ENCODE measurements at regions not wholly inside any gene's neighbourhood (a gene's known extent, or its start where the extent isn't known, plus 50 kb on each side); places are given as distances from the start of the nearest gene placed in this dataset.

DNA sequence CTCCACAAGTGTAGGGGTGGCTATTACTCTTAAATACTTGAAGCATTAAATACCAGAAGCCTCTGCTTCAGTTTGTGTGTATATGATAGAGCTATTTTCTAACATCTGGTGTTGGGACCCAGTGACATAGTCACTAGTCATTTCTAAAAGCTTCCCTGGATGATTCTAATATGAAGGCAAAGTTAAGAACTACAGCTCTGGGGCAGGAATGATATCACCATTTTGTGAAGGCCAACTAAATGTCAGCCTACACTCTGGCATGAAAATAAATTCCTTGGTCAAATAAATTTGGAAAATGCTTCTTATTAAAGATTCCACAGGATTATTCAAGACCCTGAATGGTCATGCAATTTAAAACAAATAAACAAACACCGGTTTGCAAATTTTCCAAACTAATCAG is 197.7 kb downstream of the PLK2 start:
- Histone ChIP-seq H3K4me1 (ENCODE audit: control insufficient read depth, low read length) (no peaks in the 10 kb centered on the region), H3K9me2 (replicated peaks; ENCODE audit: control insufficient read depth, low read length) (no peaks in the 10 kb centered on the region), H3K9me3 (ENCODE audit: control insufficient read depth, insufficient read depth, low read length) (no peaks in the 10 kb centered on the region), H3K36me3 (ENCODE audit: control insufficient read depth, low read length) (no peaks in the 10 kb centered on the region), H3K4me3 (ENCODE audit: low read length) (no peak overlapping the region), H4K20me1 (ENCODE audit: control insufficient read depth, insufficient read depth, low read depth, low read length) (no peaks in the 10 kb centered on the region), H3K27me3 (ENCODE audit: control insufficient read depth, low read length) (no peaks in the 10 kb centered on the region), H3K79me2 (ENCODE audit: control insufficient read depth, low read length) (no peaks in the 10 kb centered on the region), H3K27ac (ENCODE audit: low read depth, low read length) (no peak overlapping the region), H3F3A (ENCODE audit: control insufficient read depth, insufficient read depth) (no peaks in the 10 kb centered on the region), H3K4me2 (ENCODE audit: low read length) (no peak overlapping the region)
- no peak for TF ChIP-seq EZH2phosphoT487 (IDR thresholded peaks at IDR 0.05; ENCODE audit: borderline replicate concordance, low read length)
- TF ChIP-seq, protein P1, sequence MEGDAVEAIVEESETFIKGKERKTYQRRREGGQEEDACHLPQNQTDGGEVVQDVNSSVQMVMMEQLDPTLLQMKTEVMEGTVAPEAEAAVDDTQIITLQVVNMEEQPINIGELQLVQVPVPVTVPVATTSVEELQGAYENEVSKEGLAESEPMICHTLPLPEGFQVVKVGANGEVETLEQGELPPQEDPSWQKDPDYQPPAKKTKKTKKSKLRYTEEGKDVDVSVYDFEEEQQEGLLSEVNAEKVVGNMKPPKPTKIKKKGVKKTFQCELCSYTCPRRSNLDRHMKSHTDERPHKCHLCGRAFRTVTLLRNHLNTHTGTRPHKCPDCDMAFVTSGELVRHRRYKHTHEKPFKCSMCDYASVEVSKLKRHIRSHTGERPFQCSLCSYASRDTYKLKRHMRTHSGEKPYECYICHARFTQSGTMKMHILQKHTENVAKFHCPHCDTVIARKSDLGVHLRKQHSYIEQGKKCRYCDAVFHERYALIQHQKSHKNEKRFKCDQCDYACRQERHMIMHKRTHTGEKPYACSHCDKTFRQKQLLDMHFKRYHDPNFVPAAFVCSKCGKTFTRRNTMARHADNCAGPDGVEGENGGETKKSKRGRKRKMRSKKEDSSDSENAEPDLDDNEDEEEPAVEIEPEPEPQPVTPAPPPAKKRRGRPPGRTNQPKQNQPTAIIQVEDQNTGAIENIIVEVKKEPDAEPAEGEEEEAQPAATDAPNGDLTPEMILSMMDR (IDR thresholded peaks at IDR 0.05; ENCODE audit: low read depth, low read length, poor library complexity, severe bottlenecking), result no peak

DNA sequence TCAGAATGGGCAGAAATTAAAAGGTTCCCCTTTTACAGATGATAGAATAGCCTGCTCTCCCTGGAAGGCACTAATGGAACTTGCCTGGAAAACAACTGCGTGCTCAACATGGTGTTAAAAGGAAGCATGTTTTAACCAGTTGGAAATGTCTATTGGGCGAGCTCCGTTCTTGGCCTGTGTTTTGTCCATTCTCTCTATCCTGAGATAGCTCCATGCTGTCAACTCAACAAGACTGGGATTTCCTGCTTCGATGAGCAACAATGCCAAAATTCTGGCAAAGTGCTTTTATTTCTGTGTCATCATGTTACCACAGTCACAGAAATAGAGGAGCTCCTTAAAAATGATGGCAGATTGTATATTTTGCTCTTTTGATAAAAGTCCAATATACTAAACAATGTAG is 198.3 kb downstream of the PLK2 start:
- Histone ChIP-seq H3F3A (ENCODE audit: control insufficient read depth, insufficient read depth) (no peaks in the 10 kb centered on the region), H3K9me2 (replicated peaks; ENCODE audit: control insufficient read depth, low read length) (no peaks in the 10 kb centered on the region), H3K27ac (ENCODE audit: low read depth, low read length) (no peak overlapping the region), H3K79me2 (ENCODE audit: control insufficient read depth, low read length) (no peaks in the 10 kb centered on the region), H3K9me3 (ENCODE audit: control insufficient read depth, insufficient read depth, low read length) (no peaks in the 10 kb centered on the region), H4K20me1 (ENCODE audit: control insufficient read depth, insufficient read depth, low read depth, low read length) (no peaks in the 10 kb centered on the region), H3K27me3 (ENCODE audit: control insufficient read depth, low read length) (no peaks in the 10 kb centered on the region), H3K4me2 (ENCODE audit: low read length) (no peak overlapping the region), H3K4me1 (ENCODE audit: control insufficient read depth, low read length) (no peaks in the 10 kb centered on the region), H3K36me3 (ENCODE audit: control insufficient read depth, low read length) (no peaks in the 10 kb centered on the region), H3K4me3 (ENCODE audit: low read length) (no peak overlapping the region)
- TF ChIP-seq, protein P1 (IDR thresholded peaks at IDR 0.05; ENCODE audit: low read depth, low read length, poor library complexity, severe bottlenecking), result no peak
- no peak for TF ChIP-seq EZH2phosphoT487 (IDR thresholded peaks at IDR 0.05; ENCODE audit: borderline replicate concordance, low read length)

DNA sequence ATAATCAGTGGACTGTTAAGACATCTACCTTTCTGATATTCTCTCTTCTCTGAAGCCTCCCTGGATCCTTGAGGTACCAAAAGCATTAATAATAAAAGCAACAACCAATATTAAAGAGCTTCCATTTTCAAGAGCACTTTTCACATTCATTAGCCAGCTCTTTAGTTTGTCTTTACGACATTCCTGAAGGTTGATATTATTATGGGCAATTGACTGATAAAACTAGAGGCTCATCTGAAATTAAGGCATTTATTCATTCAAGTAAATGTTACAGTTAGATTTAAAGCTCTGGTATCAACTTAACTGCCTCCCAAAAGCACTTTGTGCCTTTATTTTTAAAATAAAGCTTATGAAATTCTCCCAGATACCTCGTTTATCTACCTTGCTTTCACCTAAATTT is 199.6 kb downstream of the PLK2 start:
- no peak overlapping the region for H3K27ac ChIP-seq (ENCODE audit: low read depth, low read length)
- no peaks in the 10 kb centered on the region for H3K9me2 ChIP-seq (replicated peaks; ENCODE audit: control insufficient read depth, low read length)
- TF ChIP-seq, protein P1 (IDR thresholded peaks at IDR 0.05; ENCODE audit: low read depth, low read length, poor library complexity, severe bottlenecking), result no peak
- TF ChIP-seq EZH2phosphoT487 (IDR thresholded peaks at IDR 0.05; ENCODE audit: borderline replicate concordance, low read length), result no peak
- no peaks in the 10 kb centered on the region for H3F3A ChIP-seq (ENCODE audit: control insufficient read depth, insufficient read depth)
- no peaks in the 10 kb centered on the region for H3K9me3 ChIP-seq (ENCODE audit: control insufficient read depth, insufficient read depth, low read length)
- H3K79me2 ChIP-seq (ENCODE audit: control insufficient read depth, low read length), result no peaks in the 10 kb centered on the region
- H3K36me3 ChIP-seq (ENCODE audit: control insufficient read depth, low read length), result no peaks in the 10 kb centered on the region
- H4K20me1 ChIP-seq (ENCODE audit: control insufficient read depth, insufficient read depth, low read depth, low read length), result no peaks in the 10 kb centered on the region
- no peak overlapping the region for H3K4me2 ChIP-seq (ENCODE audit: low read length)
- no peak overlapping the region for H3K4me3 ChIP-seq (ENCODE audit: low read length)
- H3K4me1 ChIP-seq (ENCODE audit: control insufficient read depth, low read length), result no peaks in the 10 kb centered on the region
- no peaks in the 10 kb centered on the region for H3K27me3 ChIP-seq (ENCODE audit: control insufficient read depth, low read length)

All from DOHH2 (cell line).